ENCODE measurements at regions not wholly inside any gene's neighbourhood (a gene's known extent, or its start where the extent isn't known, plus 50 kb on each side); places are given as distances from the start of the nearest gene placed in this dataset.

- no peak for TF ChIP-seq AFF4 (CRISPR knock-in tag; IDR thresholded peaks at IDR 0.05)
- TF ChIP-seq NFIX (CRISPR knock-in tag; IDR thresholded peaks at IDR 0.05; ENCODE audit: low read depth) = no peak
- TF ChIP-seq SAP30 (IDR thresholded peaks at IDR 0.05; ENCODE audit: borderline replicate concordance, insufficient read depth, low read depth, low read length, poor library complexity, severe bottlenecking) = no peak
- TF ChIP-seq MEF2D (tag; conservative IDR thresholded peaks at IDR 0.05; ENCODE audit: low read depth) = no peak
- TF ChIP-seq ZFPM2 (CRISPR knock-in tag; IDR thresholded peaks at IDR 0.05) = no peak
- TF ChIP-seq ARHGAP35 (IDR thresholded peaks at IDR 0.05; ENCODE audit: partially characterized antibody) = no peak
- no peak for TF ChIP-seq GMEB1 (CRISPR knock-in tag; IDR thresholded peaks at IDR 0.05)
- no peak for TF ChIP-seq ZNF232 (CRISPR knock-in tag; IDR thresholded peaks at IDR 0.05)
- TF ChIP-seq GTF2F1 (IDR thresholded peaks at IDR 0.05; ENCODE audit: low read depth, low read length) = no peak
- no peak for TF ChIP-seq TEAD1 (CRISPR knock-in tag; IDR thresholded peaks at IDR 0.05)
- no peak for TF ChIP-seq USF1 (CRISPR knock-in tag; IDR thresholded peaks at IDR 0.05)
- TF ChIP-seq PCBP1 (IDR thresholded peaks at IDR 0.05; ENCODE audit: low read depth, low read length, poor library complexity, severe bottlenecking) = no peak
Observed at GRCh38 chr5:121156565-121156964, 692.5 kb downstream of the PRR16 start (continued).

All from K562 (cell line).